Body of pancreas (tissue), 4 donors: ENCODE measurements at regions not wholly inside any gene's neighbourhood (a gene's known extent, or its start where the extent isn't known, plus 50 kb on each side); places are given as distances from the start of the nearest gene placed in this dataset.

Experiments
- ATAC-seq: fragments of 150-250 bp; one replicate; pipeline ENCODE4 v1.9.1; 2016
- DNase-seq, 4 donors: peaks; one replicate each; pipeline ENCODE4 v3.0.0-alpha.2; 2019
- H3K27ac ChIP-seq, 4 donors: fragments of 200-600 bp; sonication (generic); 1 replicate in 3 of 4; 2 replicates in 1 of 4; pipeline versions ENCODE4 v1.5.1 to v1.6.1; 2016 to 2019; ENCODE audit warnings: mild to moderate bottlenecking in 1 of 4, mixed read lengths in 1 of 4, moderate library complexity in 1 of 4
- H3K27me3 ChIP-seq, 2 donors: fragments of 200-600 bp; sonication (generic); one replicate each; pipeline ENCODE4 v1.6.0; 2016; ENCODE audit warnings: mild to moderate bottlenecking in 1 of 2
- H3K36me3 ChIP-seq, 2 donors: fragments of 200-600 bp; sonication (generic); replicated peaks in 1 of 2; 2 replicates each; pipeline ENCODE4 v1.5.1; 2016; ENCODE audit warnings: low read depth in 2 of 2; ENCODE audit not compliant: insufficient read depth in 1 of 2
- H3K4me1 ChIP-seq: fragments of 200-600 bp; sonication (generic); one replicate; pipeline ENCODE4 v1.6.0; 2016
- H3K4me3 ChIP-seq, 2 donors: fragments of 200-600 bp; sonication (generic); 1 replicate in 1 of 2; 2 replicates in 1 of 2; pipeline ENCODE4 v1.5.1; 2016 to 2019
- H3K9me3 ChIP-seq, 3 donors: fragments of 200-600 bp; sonication (generic); 1 replicate in 2 of 3; 2 replicates in 1 of 3; pipeline ENCODE4 v1.5.1; 2016
- POLR2A ChIP-seq, 3 donors: fragments of 450-650 bp; IDR thresholded peaks; one replicate each; pipeline ENCODE4 v1.6.1; 2016; ENCODE audit warnings: antibody characterized with exemption in 3 of 3, mild to moderate bottlenecking in 2 of 3
- WGBS, 2 donors: methylation state at CpG; one replicate each; pipeline ENCODE4 v1.1.5; 2017; 5-methylcytosine and 5-hydroxymethylcytosine counted together
- intact Hi-C: fragments of 100-400 bp; cut with DNase I; formaldehyde crosslinking; loops from one replicate; pipeline ENCODE4 v1.15.1; 2023
- TF ChIP-seq, protein P1 (sequence below), 7 experiments: fragments of 450-650 bp in 4 of 7; fragments of 200-600 bp in 3 of 7; sonication (generic) in 3 of 7; IDR thresholded peaks; one replicate each; pipeline ENCODE4 v1.5.1; 2016 to 2019; ENCODE audit warnings: antibody characterized with exemption in 7 of 7

DNA sequence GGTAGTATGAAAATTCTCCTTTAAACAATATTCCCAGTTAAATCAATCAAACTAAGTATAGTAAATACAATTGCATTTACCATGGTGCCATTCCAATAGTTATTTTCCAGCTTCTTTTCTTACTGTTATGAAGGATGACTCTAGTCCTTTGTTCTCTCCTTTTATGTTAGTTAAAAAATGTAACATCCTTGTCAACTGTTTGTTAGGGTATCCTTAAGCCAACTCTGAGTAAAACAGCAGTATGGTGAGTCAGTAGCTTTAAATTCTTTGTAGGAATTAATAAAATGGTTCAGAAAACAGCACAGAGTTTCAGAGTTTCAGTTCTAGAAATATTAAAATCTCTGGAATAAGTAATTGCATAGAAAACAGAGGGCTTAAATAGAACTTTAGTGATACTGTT, 384.4 kb downstream of the MTRR start:
- no peak overlapping the region for H3K27ac ChIP-seq
- ATAC-seq: no peak

DNA sequence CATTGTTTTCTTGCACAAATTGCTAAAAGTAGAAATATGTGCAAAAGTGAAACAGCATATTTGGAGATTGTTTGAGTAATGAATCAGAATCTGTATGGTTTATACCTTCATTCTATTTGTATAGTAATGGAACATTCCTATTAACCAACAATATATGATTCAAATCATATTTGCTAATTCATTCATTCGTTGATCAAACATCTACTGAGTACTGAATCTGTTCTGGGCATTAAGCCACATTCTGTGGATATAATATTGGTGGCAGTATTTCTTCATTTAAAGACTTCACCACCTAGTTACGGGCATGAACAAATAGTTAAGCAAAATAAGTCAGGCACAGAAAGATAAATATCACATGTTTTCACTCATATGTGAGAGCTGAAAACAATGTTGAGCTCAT, 385.7 kb downstream of the MTRR start:
- intact Hi-C loops: no loop called here
- H3K36me3 ChIP-seq: no peaks in the 10 kb centered on the region
- no peak overlapping the region for H3K27ac ChIP-seq
- ATAC-seq (no peak), DNase-seq (no peak)
- no peaks in the 10 kb centered on the region for H3K9me3 ChIP-seq
- TF ChIP-seq, protein P1, sequence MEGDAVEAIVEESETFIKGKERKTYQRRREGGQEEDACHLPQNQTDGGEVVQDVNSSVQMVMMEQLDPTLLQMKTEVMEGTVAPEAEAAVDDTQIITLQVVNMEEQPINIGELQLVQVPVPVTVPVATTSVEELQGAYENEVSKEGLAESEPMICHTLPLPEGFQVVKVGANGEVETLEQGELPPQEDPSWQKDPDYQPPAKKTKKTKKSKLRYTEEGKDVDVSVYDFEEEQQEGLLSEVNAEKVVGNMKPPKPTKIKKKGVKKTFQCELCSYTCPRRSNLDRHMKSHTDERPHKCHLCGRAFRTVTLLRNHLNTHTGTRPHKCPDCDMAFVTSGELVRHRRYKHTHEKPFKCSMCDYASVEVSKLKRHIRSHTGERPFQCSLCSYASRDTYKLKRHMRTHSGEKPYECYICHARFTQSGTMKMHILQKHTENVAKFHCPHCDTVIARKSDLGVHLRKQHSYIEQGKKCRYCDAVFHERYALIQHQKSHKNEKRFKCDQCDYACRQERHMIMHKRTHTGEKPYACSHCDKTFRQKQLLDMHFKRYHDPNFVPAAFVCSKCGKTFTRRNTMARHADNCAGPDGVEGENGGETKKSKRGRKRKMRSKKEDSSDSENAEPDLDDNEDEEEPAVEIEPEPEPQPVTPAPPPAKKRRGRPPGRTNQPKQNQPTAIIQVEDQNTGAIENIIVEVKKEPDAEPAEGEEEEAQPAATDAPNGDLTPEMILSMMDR (IDR thresholded peaks at IDR 0.05): no peak
- no peak for TF ChIP-seq POLR2A (IDR thresholded peaks at IDR 0.05)
- H3K27me3 ChIP-seq: no peaks in the 10 kb centered on the region
- 41 to 48% methylated on average over 2 of the region's 2 CpGs for WGBS, 2 donors
- H3K4me1 ChIP-seq: no peaks in the 10 kb centered on the region
- no peak overlapping the region for H3K4me3 ChIP-seq

More for the DNA sequence above, 384.4 kb downstream of the MTRR start:
- Histone ChIP-seq H3K9me3 (no peaks in the 10 kb centered on the region), H3K4me3 (no peak overlapping the region), H3K36me3 (no peaks in the 10 kb centered on the region), H3K27me3 (no peaks in the 10 kb centered on the region), H3K4me1 (no peaks in the 10 kb centered on the region)
- no peak for DNase-seq
- no peak for TF ChIP-seq POLR2A (IDR thresholded peaks at IDR 0.05)
- TF ChIP-seq, protein P1 (IDR thresholded peaks at IDR 0.05): no peak
- intact Hi-C loops: no loop called here

DNA sequence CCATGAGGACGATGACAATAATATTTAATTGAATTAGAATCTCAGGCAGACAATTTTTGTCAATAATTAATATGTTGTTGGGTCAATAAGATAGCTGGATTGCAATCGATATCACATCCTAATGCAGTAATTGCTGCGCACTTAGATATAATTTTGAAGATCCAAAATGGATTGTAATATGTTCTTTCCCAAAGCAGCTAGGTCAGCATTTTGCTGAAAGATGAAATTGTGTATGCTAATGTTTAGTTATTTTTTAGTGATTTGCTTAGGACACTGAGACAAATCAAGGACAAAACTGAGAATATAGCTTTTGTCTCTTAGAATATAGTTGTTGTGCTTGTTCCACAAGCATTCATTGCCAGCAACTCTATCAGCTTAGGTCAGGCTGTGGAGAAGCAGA, 389.9 kb downstream of the MTRR start:
- Histone ChIP-seq H3K27me3 (no peaks in the 10 kb centered on the region), H3K9me3 (no peaks in the 10 kb centered on the region)
- TF ChIP-seq, protein P1 (IDR thresholded peaks at IDR 0.05): no peak
- no peak for TF ChIP-seq POLR2A (IDR thresholded peaks at IDR 0.05)

DNA sequence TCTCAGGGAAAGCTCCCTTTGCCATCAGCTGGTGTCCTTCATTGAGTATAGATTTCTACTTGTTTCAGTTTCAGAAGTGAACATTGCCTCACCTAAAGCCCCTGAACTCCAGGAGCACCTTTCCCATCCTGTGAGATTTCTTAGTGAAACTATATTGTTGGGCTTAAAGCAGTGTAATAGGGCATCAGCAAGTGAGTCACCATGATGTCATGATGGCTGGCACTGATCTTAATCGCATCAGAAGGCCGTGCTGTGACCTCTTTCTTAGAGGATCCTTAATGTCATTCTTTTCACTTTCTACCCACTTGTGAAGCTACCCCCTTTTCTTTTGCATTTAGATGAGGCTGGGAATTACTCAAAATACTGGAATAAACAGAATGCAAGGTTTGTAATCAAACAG, 401.3 kb downstream of the MTRR start:
- intact Hi-C loops: no loop called here
- no peak overlapping the region for H3K27ac ChIP-seq
- no peaks in the 10 kb centered on the region for H3K27me3 ChIP-seq
- H3K4me1 ChIP-seq: no peaks in the 10 kb centered on the region
- H3K4me3 ChIP-seq: no peak overlapping the region
- 85 to 87% methylated on average over 2 of the region's 2 CpGs for WGBS, 2 donors
- ATAC-seq (no peak), DNase-seq (no peak)
- no peaks in the 10 kb centered on the region for H3K36me3 ChIP-seq
- TF ChIP-seq, protein P1 (IDR thresholded peaks at IDR 0.05): no peak
- no peak for TF ChIP-seq POLR2A (IDR thresholded peaks at IDR 0.05)
- no peaks in the 10 kb centered on the region for H3K9me3 ChIP-seq

More for the DNA sequence above, 389.9 kb downstream of the MTRR start:
- no peaks in the 10 kb centered on the region for H3K36me3 ChIP-seq
- no peak overlapping the region for H3K4me3 ChIP-seq
- DNase-seq (no peak), ATAC-seq (no peak)
- no peak overlapping the region for H3K27ac ChIP-seq
- intact Hi-C loops: no loop called here
- WGBS, 2 donors: 60 to 73% methylated on average over 3 of the region's 3 CpGs
- no peaks in the 10 kb centered on the region for H3K4me1 ChIP-seq

DNA sequence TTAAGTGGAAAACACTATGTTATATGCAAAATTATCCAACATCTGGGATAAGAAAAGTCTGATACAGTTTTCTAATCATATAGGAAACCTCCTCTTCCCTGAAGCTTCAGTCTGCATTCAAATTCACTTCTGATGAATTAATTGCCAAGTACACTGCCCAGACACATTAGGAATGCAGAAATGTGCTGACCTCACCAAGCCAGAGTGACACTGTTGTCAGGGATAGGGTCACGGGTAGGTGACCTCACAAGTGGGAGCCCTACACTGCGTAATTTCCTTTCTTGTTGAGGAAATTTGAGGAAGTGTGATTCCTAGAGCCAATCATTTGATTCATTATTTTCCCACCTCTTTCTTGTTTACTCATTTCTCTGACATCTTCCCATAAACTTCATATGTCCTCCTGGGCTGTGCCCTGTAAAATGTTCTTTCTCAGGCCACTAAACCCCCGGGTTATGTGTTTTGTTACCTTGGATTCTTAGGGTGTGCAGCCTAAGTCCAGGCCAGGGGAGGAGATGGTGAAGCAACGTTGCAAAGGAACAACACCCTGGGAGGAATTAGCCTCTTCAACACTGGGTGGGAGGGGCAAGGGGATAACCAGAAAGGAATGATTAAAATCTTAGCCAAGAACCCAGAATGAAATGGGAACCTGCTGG, 411.9 kb downstream of the MTRR start:
- Histone ChIP-seq H3K9me3 (no peaks in the 10 kb centered on the region), H3K4me1 (no peaks in the 10 kb centered on the region), H3K27ac (no peak overlapping the region), H3K27me3 (no peaks in the 10 kb centered on the region), H3K4me3 (no peak overlapping the region), H3K36me3 (no peaks in the 10 kb centered on the region)
- 41 to 51% methylated on average over 4 of the region's 4 CpGs for WGBS, 2 donors
- intact Hi-C loops: no loop called here
- no peak for TF ChIP-seq POLR2A (IDR thresholded peaks at IDR 0.05)
- TF ChIP-seq, protein P1 (IDR thresholded peaks at IDR 0.05): no peak
- no peak for DNase-seq
- ATAC-seq: no peak
